Astrocyte (in vitro differentiated cells and primary cell): ENCODE measurements at regions not wholly inside any gene's neighbourhood (a gene's known extent, or its start where the extent isn't known, plus 50 kb on each side); places are given as distances from the start of the nearest gene placed in this dataset.

Source experiments
- EZH2 ChIP-seq: IDR thresholded peaks from 2 replicates; pipeline ENCODE4 v1.6.1; 2012; ENCODE audit warnings: mild to moderate bottlenecking, low read length, inconsistent platforms; ENCODE audit not compliant: insufficient read depth
- TF ChIP-seq, protein P1 (sequence below): IDR thresholded peaks from 2 replicates; pipeline ENCODE4 v1.5.1; 2011; ENCODE audit warnings: low read depth, mild to moderate bottlenecking, inconsistent platforms, low read length, moderate library complexity; ENCODE audit not compliant: insufficient read depth

GRCh38 chr22:48778308-48779195, 1049.1 kb downstream of the BRD1 start:
- TF ChIP-seq EZH2, result no peak
- TF ChIP-seq, protein P1, sequence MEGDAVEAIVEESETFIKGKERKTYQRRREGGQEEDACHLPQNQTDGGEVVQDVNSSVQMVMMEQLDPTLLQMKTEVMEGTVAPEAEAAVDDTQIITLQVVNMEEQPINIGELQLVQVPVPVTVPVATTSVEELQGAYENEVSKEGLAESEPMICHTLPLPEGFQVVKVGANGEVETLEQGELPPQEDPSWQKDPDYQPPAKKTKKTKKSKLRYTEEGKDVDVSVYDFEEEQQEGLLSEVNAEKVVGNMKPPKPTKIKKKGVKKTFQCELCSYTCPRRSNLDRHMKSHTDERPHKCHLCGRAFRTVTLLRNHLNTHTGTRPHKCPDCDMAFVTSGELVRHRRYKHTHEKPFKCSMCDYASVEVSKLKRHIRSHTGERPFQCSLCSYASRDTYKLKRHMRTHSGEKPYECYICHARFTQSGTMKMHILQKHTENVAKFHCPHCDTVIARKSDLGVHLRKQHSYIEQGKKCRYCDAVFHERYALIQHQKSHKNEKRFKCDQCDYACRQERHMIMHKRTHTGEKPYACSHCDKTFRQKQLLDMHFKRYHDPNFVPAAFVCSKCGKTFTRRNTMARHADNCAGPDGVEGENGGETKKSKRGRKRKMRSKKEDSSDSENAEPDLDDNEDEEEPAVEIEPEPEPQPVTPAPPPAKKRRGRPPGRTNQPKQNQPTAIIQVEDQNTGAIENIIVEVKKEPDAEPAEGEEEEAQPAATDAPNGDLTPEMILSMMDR, result no peak
